ENCODE measurements at regions not wholly inside any gene's neighbourhood (a gene's known extent, or its start where the extent isn't known, plus 50 kb on each side); places are given as distances from the start of the nearest gene placed in this dataset.
A peak's percentile ranks its signal among the peaks of the same experiment; 100 is the strongest.

GRCh38 chr1:106568201-106568974, 488.1 kb upstream of the PRMT6 start:
- ATAC-seq = no peak
- DNase-seq = no peak
- intact Hi-C loops (cut with DNase I) = no loop called here

DNA sequence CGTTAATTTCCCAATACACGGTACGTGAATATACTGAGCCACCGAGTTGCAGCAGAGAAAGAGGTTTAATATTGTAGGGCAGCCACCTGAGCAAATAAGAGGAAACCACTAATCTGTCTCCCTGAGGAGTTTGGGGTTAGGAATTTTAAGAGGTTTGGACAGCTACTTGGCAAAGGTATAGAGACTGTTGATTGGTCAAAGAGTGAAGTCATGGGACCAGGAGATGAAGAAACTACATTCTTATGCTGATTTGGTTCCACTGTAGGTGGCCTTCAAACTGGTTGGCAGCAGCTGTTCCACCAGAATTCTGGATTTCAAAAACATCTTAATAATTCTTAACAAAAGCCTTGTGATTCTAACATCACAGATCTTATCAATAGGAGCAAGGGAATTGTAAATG, 485.4 kb upstream of the PRMT6 start:
- DNase-seq = no peak
- ATAC-seq = no peak
- intact Hi-C loops (cut with DNase I) = no loop called here

DNA sequence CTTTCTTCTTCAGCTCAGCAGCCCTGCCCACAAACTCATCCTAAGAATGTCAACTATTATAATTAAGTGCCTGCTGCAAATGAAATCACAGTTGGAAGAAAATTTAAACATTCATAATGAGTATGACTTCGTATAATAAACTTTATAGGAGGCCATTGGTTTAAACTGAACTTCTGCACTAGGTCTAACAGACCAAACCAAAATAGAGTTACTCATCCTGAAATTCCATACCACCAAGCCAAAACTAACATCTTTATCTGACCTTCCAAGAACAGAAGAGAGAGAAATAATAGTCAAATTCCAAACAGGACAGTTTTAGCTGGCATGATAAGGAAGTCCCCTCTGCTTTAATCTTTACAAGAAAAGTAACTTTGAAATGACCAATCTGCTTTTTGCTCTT, 472.4 kb upstream of the PRMT6 start:
- DNase-seq = no peak

GRCh38 chr1:106584676-106585075, 471.8 kb upstream of the PRMT6 start:
- intact Hi-C loops (cut with DNase I) = no loop called here
- peak in 1 of 2 donors; percentile 78 for ATAC-seq
- DNase-seq = no peak

More for the DNA sequence above, 472.4 kb upstream of the PRMT6 start:
- intact Hi-C loops (cut with DNase I) = no loop called here
- ATAC-seq = peak in 1 of 2 donors; percentile 67

DNA sequence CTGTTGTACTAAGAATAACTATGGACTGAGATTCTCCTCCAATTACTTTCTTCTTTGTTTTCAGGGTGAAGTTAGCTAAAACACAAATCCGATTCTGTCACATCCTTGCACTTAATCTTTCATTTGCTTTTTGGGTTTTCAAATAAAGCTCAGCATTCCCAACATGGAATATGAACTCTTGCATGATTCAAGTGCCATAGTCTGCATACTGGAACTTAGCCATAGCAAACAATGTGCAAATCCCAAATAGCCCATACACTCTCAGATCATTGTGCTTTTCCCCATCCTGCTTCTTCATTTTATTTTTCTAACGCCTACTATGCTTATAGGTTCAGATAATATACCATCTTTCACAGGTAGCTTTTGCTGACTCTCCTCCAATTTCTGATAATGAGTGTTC, 455.8 kb upstream of the PRMT6 start:
- intact Hi-C loops (cut with DNase I) = no loop called here
- no peak for ATAC-seq

DNA sequence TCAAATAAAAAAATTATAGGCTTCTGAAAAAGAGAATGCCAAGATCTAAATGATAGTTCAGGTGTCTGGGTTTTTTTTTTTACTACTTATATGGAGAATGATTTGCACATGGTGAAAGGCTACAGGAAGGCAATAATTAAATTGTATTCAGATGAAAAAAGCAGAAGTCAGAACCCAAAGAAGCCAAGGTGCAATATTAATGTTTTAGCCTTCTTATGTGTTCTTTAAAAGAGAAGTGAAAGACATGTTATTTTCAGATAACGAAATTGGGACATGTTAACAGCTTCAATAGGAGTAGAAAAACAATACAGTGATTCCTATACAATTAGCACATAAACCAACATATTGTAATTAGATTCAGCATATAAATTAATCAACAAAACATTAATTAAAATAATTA, 452.9 kb upstream of the PRMT6 start:
- intact Hi-C loops (cut with DNase I) = no loop called here
- DNase-seq (no peak), ATAC-seq (no peak)

More for the DNA sequence above, 455.8 kb upstream of the PRMT6 start:
- no peak for DNase-seq

DNA sequence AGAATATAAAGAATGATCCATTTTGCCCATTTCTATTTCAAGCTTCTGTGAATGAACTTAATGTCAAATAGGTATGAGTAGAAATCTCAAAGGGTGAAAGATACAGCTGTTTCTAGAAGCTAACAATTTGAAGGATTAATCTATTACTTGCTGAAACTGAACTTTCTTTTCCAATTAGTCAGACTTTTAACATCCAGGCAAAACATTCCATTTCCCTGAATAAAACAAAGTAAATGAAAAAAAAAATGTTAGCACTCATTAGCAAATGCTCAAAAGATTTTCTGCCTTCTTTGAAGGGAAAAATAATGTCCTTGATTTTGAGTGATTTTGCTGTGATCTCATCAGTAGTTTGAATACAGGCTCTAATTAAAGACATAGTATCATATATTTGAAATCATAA, 447.6 kb upstream of the PRMT6 start:
- intact Hi-C loops (cut with DNase I) = no loop called here
- ATAC-seq (no peak), DNase-seq (no peak)

GRCh38 chr1:106613068-106613467, 443.4 kb upstream of the PRMT6 start:
- DNase-seq (no peak), ATAC-seq (no peak)
- intact Hi-C loops (cut with DNase I) = no loop called here

DNA sequence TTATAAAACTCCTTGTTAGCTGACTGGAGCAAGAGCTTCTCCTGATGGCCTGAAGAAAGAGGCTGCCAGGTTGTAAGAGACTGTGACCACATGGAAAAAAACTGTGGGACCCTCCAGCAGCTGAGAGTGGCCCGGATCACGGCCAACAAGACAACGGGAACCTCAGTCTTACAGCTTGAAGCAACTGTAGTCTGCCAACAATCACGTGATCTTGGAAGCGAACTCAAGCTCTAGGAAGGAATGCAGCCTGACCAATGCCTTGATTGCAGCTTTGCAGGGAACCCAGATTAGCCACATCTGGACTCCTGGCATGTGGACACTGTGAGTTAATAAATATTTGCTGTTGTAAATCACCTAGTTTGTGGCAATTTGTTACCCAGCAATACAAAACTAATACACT, 442.6 kb upstream of the PRMT6 start:
- DNase-seq = no peak
- intact Hi-C loops (cut with DNase I) = no loop called here
- no peak for ATAC-seq

- intact Hi-C loops (cut with DNase I) = no loop called here
- ATAC-seq (no peak), DNase-seq (no peak)
Measured at GRCh38 chr1:106615473-106615872, 441.0 kb upstream of the PRMT6 start.

DNA sequence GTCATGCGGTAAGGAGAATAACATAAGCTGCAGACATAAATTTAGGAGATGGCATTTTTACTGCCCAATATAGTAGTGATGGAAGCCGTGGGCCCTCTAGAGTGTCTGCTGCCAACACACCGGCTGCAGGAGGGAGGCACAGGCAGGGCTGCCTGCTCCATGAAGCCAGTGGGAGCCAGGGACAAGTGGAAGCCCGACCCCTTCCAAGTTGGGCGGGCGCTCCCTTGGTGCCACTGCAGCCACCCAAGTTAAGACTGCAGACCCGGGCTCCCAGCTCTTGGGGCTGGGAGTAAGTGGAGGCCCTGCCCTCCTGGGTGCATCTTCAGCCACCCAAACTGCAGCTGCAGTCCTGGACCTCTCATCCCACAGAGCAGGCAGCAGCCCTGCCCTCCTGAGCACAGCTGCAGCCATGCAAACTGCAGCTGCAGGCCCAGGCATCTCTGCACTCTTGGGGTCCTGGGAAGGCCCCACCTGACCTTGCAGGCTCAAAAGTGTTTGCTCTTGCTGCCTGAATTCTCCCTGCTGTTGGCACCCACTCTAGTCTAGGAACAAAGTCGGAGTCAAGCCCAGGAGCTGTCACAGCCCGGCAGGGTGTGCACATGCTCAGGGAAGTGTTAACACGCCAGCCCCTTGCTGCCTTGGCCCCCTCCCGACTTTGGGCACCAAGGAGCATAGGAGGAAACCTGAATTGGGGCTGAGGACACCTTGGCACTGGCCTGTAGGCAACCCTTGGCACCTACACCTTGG, 437.2 kb upstream of the PRMT6 start:
- no peak for ATAC-seq
- intact Hi-C loops (cut with DNase I) = no loop called here
- no peak for DNase-seq

DNA sequence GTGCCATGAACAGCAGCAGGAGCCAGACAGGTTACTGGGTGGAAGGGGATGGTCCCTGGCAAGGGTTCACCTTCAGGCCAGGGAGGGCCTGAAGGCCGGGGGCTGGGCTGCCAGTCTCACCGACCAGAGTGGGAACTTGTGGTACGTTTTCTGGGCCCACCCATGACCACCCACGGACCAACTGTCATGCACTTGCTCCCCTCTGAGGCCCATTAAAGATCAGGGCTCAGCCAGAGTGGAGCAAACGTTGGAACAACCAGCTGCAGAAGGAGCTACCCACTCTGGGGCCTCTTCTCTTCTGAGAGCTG, 436.7 kb upstream of the PRMT6 start:
- DNase-seq (no peak), ATAC-seq (no peak)
- intact Hi-C loops (cut with DNase I) = no loop called here

DNA sequence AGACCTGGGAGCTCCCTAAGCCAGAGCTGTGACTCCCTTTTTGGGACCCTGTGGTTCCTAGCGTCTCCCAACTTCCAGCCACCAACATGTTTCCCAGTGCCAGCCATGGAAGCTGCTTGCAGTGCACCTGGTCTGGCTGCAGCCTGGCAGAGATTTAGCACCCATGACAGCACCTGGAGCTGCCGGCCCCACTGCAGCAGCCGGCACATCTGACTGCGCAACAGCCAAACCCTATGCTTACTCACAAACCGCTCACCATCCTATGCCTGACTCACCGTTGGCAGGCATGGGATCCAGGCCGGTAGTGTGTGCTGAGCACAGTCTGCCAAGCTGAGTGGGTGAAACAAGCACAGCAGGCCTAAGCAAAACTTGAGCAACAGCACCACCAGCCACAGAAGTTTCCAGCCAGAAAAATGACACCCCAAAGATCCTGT, 435.9 kb upstream of the PRMT6 start:
- no peak for DNase-seq
- intact Hi-C loops (cut with DNase I) = no loop called here
- no peak for ATAC-seq

DNA sequence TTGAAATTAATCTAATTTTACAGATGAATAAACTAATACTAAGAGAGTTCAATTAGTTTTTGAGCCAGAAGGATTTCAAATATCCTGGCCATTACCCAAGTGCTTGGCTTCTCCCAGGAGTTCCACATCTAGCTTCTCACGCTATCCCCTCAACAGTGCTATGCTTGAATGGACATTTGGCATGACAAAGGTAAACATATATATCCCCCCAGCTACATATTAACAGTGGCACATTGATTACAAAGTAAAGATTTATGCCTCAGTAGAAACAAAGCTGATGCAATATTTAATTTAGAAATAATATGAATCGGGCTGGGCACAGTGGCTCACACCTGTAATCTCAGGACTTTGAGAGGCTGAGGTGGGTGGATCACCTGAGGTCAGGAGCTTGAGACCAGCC, 434.6 kb upstream of the PRMT6 start:
- DNase-seq (no peak), ATAC-seq (no peak)
- intact Hi-C loops (cut with DNase I) = no loop called here

DNA sequence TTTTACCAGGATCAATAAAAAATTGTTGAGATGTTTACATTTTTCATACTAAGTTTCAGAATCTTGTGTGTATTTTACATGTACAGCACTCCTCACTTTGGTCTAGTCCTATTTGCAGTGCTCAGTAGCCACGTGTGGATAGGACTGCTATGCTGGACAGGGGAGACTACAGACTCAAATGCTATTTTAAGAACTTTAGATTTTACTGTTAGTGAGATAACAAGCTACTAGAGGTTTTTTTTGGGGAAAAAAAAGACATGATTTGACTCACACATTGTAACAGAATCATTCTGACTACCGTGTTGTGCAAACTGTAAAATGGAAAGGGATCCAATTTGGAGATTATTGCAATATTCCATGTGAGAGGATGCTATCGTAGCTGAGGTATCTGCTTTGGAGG, 418.9 kb upstream of the PRMT6 start:
- intact Hi-C loops (cut with DNase I) = no loop called here
- DNase-seq = no peak
- ATAC-seq = no peak

DNA sequence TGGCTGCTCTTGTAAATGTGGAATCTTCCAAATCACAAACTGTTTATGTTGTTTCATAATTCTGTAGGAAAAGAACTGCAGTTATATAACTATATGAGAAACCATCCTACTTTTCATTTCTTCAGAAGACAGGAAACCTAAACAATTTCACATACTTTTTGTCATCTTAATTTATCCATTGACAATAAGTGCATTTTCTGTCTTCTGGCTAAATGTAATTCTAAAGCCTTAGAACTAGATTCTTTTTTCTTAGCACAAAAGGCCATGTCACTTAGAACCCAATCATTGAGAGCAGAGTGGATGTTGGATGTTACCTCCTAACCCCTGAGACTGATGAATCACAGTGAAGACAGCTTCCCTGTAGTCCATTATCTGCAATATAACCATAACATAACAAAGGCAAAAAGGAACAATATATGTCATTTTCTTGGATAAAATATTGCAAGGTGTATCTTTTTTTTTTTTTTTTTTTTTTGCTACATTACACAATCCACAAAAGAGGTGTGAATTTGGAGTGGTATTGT, 410.2 kb upstream of the PRMT6 start:
- intact Hi-C loops (cut with DNase I) = no loop called here
- no peak for ATAC-seq
- no peak for DNase-seq

DNA sequence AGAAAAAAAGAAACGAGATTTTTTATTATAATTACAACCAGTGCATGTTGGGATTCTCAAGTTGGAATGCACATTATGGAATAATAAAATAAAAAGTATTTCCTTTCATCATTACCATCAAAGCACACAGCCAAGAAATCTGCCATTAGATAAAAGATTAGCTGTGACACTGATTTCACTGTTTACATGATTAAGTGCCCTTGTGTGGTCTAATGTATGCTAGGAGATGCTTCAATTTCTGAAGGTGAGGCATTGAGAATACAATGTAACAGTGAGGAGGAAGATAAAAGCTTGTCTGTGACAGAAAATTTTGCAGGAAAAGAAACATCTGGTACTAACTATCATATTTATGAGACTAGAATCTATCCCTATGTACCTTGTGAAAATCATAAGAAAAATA, 409.7 kb upstream of the PRMT6 start:
- intact Hi-C loops (cut with DNase I) = no loop called here
- ATAC-seq (no peak), DNase-seq (no peak)

GRCh38 chr1:106651028-106651762, 405.3 kb upstream of the PRMT6 start:
- intact Hi-C loops (cut with DNase I) = no loop called here
- ATAC-seq (no peak), DNase-seq (no peak)

DNA sequence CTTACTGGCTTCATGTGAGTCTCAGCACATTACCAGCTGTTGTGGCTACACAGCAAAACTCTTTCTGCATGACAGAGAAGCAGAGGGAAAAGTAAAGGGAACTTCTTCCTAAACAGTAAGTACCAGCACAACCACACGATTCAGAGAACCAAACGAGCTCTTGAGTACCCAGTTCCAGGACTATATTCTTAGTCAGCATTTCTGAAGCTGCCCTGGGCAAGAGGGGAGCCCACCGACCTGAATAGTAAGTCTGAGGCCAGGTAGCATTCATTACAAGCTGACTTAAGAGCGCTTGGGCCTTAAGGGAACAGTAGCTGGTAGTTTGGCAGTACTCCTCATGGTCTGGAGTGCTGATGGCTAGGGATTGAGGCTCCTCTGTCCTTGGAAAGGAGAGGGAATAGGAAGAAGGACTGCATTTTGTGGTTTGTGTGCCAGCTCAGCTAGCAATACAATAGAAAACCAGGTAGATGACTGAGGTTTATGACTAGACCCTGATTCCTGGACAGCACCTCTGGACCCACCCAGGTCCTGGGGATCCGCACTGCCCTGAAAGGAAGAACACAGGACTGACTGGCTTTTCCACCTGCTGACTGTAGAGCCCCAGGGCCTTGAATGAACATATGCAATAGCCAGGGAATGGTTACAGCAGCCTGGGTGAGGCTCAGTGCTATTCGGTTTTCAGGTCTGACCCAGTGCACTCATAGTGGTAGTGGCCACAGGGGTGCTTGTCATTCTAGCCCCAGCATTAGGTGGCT, 396.8 kb upstream of the PRMT6 start:
- ATAC-seq (no peak), DNase-seq (no peak)
- intact Hi-C loops (cut with DNase I) = no loop called here

GRCh38 chr1:106675558-106675957, 380.9 kb upstream of the PRMT6 start:
- intact Hi-C loops (cut with DNase I) = no loop called here
- DNase-seq (no peak), ATAC-seq (no peak)

Measured in left cardiac atrium (tissue), 4 donors.